Right forelimb (tissue), 1 donor: ENCODE measurements at regions not wholly inside any gene's neighbourhood (a gene's known extent, or its start where the extent isn't known, plus 50 kb on each side); places are given as distances from the start of the nearest gene placed in this dataset.
A peak's percentile ranks its signal among the peaks of the same experiment; 100 is the strongest.

ENCODE experiments used
- DNase-seq: peaks from one replicate; pipeline ENCODE4 v3.0.0-alpha.2; 2018

DNA sequence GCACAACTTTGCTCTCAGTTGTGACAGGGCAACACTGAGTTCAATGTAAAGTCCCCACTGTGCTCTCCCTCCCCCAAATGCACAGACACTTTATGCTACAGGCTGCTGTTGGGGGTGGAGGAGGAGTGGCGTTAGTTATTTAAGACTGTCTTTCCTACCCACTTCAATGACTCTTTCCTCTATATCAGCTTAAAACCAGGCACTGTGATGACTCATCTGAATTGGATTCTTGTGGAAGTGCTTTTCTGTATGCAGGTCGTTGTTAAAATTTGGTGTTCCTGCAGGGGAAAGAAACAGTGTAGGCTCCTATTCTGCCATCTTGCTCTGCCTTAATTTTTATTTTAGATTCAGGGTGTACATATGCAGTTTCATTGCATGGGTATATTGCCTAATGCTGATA is 1157.2 kb upstream of the ADGRL3 start:
- no peak for DNase-seq

DNA sequence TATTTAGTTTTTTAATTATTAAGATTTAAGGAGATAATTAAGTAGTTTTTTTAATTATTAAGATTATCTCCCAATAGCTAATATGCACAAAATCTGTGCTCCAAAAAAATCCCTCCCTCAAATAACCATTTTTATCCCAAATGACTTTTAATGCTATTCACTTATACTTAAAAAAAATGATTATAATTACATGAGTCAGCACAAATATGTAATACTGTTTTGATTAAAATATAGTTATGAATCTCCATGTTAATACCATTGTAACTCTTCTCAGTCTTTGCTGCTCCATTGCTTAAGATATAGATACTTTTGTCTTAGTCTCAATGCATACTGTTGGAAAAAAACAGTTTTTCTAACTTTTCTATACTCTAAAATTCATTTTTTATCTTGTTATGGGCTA is 1121.1 kb upstream of the ADGRL3 start:
- no peak for DNase-seq

DNA sequence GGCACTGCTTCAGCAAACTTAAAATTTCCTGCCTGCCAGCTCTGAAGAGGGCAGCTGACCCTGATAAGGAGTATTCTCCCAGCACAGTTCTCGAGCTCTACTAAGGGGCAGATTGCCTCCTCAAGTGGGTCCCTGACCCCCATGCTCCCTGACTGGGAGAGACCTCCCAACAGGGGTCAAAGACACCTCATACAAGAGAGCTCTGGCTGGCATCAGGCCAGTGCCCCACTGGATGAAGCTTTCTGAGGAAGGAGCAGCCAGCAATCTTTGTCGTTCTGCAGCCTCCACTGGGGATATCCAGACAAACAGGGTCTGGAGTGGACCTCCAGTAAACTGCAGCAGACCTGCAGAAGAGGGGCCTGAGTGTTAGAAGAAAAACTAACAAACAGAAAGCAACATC is 1118.3 kb upstream of the ADGRL3 start:
- no peak for DNase-seq

DNA sequence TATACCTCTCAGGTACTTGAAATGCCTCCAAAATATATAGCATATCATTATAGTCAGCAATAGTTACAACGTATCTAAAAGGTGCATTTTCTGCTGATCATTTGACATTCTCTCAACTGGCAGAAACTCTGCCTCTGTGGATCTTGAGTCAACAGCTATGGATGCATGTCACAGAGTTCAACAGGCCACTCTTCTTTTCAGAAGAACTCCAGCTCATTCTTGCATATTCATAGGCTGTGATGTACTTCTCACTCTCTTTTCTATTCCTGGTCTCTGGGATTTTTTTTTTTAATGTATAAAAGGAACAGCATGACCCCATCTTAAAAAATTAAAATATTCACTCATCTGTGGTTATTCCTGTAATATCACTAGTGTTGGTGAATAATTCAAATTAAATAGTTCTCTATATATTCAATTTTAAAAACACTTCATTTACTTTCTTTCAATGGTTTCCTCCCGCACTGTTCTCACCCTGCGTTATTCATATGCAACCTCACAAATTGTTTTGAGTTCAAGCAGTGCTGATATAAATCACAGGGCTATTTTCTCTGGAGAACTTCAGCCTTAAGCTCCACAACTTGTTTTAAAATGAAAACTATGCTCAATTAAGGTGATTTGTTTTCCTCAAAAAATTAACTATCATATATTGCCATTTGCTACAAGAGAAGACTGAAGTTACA is 1111.2 kb upstream of the ADGRL3 start:
- no peak for DNase-seq

DNA sequence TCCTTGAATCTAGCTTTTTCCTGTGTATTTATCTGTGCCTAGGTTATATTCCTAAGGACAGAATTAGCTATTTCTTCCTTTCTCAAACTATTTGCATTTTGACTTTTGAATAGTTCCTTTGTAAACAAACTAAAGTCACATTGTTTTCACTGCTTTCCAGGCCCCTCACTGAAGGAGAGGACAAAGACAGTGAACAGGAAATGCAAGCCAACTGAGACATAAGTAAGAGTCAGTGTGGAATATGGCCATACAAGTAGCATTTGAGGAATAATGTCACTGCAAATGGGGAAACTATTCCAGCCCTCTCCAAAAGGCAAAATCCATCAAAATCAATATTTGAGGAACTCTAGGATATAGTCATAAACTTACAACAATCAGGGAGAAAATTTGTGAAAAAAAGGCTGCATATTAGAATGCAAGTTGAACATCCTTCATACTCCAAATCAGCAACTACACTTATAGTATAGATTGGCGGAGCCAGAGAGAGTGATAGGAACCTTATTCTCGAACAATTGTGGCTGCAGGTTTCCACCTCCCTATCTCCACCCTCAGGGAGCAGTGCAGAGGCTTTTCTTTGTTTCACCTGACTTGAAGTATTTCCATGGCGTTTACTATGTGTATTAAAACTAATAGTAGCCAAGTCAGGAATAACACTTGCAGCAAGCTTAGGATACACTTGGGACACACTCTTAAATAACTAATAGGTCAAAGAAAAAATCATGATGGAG is 1110.4 kb upstream of the ADGRL3 start:
- no peak for DNase-seq

DNA sequence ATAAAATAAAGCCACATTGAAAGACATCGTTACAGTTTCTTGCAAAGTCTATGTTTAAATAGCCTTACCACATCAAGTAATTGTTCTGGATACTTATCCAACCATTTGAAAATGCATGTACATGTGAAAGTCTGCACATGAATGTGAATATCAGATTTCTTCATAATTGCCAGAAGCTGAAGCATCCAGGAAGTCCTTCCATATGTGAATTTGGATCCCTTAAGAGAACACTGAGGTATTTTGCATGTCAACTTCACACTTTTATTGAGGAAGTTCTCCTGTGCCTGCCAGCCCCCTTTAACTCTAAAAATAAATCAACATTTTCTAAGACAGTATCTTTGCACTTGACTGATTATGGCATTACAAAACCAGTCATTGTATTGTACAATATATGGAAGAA is 1103.5 kb upstream of the ADGRL3 start:
- no peak for DNase-seq

DNA sequence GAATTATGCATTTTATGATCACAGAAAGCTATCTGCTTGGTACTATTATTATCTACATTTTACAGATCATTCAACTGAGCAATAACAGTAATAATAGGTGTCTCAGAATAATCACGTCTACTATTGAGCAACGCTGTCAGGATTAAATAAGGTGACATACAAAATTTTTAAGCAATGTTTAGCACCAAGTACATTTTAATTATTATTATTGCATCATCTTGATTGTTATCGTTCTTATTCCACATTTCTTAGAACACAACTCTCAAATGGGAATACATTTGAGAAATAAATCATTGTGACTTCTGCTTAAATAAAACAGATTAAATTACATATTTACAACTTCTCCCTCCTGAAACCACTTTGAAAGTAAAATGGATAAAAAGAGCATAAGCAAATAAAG is 1083.5 kb upstream of the ADGRL3 start:
- no peak for DNase-seq

DNA sequence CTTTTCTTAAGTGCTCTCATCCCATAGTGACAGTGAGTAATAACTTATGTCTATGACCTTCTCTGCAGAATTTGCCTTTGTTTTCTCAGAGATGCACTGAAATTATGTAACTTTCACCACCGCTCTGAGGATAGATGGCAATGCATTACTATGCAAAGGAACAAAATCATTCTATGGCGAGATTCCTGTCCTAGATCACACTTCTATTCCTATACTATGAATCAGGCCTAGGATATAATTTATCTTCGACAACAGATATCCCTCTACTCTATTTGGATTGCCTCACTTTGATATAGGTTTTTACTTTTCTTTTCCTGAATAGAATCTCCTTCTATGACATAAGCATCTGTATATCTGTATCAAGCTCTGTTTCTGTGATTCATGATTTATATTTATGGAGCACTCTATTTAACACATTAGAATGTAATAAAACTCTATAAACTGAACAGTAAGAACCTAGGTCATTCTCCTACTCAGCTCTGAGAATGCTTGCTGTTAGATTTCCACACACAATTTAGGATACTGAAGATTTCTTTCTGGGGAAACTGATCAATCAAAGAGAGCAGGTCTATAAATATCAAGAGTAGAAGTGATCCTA is 1082.3 kb upstream of the ADGRL3 start:
- DNase-seq: no peak

DNA sequence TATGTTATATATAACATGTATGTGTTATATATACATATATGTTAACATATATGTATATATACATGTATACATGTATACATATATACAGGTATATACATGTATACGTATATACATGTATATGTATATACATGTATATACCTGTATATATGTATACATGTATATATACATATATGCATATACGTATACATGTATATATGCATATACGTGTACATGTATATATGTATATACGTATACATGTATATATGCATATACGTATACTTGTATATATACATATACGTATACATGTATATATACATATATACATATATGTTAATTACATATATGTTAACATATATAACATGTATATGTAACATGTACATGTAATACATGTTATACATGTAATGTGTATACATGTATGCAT is 1077.3 kb upstream of the ADGRL3 start:
- no peak for DNase-seq

DNA sequence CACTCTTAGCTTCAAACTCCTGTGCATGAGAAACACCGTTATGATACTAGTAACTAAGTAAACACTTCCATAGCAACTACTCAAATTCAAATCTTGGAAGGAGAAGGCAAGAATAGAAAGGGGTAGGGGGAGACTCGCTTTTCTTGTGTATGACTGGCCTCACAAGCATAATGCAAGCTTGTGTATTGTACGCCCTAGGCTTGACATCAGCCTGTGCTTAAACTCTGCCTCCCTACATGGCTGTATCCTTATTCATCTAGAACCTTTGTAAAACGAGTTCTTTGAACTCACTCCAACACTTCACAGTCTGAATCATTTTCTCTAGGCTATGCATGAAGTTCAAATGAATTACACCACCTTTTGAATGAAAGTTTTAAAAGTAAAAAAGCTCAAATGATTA is 1071.2 kb upstream of the ADGRL3 start:
- no peak for DNase-seq

DNA sequence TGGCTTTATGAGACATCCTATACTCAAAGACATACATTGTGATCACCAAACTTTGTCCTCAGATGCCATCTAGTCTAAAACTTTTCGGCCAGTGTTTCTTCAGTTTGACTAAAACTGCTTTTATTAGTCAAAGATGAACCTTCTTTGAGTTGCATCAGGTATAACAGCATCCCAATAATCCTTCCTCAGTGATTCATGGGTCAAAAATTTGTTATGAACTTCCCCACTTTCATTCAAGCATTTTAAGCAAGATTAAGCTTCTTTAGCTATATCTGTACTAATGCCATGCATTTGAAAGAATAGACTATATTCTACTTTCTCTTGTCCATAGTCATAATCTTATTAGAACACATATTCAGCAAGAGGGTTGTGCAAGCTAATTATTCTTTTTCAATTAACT is 1070.4 kb upstream of the ADGRL3 start:
- no peak for DNase-seq

DNA sequence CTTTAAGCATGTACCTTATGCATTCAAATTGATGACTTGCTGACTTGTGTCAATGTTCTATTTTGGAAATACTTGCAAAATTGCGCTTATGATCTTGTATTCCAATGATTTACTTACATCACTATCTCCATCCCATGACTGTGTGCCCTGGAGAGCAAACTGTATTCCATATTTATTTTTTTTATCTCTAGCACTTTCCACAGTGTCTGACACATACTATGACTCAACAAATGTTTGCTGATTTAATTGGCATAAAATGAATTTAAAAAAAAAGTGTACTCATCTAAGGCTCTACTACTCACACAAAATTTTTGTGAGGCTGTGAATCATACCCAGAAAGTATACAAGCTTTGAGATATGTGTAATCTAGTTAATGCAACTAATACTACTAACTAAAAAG is 1066.8 kb upstream of the ADGRL3 start:
- DNase-seq: no peak

DNA sequence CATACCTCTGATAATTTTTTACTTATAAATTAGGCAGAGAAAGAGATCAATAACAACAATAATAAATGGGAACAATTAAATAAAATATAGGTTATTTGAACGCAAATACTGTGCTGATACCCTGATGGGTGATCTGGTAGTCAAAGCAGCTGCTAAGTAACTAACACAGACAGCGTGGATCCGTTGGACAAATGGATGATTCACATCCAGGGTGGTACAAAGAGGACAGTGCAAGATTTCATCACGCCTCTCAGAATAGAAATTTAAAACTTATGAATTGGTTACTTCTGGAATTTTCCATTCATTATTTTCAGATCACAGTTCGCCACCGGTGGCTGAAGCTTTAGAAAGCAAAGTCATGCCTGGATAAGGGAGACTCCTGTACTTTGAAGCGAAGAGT is 1066.0 kb upstream of the ADGRL3 start:
- DNase-seq: no peak

DNA sequence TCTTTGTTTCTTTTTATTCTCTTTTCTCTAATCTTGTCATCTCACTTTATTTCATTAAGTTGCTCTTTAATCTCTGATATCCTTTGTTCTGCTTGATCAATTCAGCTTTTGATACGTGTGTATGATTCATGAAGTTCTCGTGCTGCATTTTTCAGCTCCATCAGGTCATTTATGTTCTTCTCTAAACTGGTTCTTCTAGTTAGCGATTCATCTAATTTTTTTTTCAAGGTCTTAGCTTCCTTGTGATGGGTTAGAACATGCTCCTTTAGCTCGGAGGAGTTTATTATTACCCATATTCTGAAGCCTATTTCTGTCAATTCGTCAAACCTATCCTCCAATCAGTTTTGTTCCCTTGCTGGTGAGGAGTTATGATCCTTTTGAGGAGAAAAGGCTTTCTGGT is 1045.0 kb upstream of the ADGRL3 start:
- no peak for DNase-seq

DNA sequence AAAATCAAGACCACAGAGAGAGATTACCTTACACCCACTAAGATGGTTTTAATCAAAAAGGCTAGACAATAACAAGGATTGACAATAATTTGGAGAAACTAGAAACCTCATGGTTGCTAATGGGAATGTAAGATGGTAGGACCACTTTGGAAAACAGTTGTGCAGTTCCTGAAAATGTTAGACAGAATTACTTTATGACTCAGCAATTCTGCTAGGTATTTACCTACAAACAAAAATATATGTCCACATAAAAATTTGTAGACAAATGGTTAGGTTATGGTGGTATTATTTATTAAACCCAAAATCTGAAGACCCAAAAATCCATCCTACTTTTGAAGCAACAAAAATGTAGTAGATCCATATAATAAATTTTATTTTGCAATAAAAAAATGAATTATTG is 1027.0 kb upstream of the ADGRL3 start:
- no peak for DNase-seq

DNA sequence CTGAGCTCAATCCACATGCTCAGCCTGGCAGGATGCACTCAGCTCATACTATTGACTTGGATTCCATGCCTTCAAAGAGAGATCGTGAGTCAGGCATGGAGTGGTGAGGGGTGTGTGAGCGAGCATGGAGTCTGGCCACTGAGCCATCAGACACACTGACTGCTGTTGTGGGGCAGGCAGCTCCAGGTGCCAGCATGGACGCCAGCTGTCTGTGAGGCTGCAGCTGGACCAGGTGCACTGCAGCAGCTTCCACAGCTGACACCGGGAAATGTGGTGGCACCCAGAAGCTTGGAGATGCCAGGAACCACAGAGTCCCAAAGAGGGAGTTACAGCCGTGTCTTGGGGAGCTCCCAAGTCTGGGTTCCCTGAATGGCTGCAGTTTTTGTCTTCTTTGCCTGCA is 1026.4 kb upstream of the ADGRL3 start:
- DNase-seq: no peak

DNA sequence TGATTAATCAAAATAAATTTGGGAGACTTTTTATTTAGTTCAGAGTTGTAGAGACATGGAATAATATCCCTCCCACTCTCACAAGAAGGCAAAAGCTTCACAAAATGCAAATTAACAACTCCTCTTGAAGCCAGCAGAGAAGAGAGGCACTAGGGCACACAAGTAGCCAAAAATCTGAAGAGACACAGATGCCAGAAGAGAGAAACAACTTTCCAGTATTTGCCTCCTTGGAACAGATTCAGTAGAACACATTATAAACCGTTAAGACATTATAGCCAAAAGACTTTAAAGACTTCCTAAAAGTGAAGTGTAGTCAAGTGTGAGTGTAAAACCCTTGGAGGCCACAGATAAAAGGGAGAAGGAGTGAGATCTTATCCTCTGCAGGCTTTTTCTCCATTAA is 1024.9 kb upstream of the ADGRL3 start:
- no peak for DNase-seq

DNA sequence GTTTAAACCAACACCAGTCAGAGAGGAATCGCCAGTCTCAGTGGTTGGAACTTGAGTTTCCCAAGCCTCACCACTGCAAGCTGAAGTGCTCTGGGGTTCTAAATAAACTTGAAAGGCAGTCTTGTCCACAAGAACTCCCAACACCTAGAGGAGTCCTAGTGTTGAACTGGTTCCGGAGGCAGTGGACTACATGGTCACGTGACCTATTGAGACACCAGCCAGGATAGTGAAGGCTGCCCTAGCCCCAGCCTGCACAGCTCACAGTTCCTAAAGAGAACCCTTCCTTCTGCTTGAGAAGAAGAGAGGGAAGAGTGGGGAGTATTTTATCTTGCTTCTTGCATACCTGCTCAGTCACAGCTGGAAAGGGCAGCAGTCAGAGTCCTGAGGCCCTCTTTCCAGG is 1012.7 kb upstream of the ADGRL3 start:
- no peak for DNase-seq

DNA sequence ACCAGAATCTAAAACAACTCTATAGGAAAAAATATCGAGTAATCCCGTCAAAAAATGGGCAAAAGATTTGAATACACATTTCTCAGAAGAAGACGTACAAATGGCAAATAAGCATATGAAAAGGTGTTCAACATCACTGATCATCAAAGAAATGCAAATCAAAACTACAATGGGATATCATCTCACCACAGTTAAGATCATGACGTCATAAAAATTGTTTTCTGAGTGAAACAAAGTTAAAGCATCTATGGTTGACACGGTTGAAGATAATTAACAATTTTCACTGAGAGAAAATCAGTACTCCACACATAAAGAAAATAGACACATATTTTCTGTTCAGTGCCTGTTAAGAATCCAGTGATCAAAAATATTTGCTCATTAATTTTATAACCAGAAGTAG is 1010.8 kb upstream of the ADGRL3 start:
- DNase-seq: no peak

DNA sequence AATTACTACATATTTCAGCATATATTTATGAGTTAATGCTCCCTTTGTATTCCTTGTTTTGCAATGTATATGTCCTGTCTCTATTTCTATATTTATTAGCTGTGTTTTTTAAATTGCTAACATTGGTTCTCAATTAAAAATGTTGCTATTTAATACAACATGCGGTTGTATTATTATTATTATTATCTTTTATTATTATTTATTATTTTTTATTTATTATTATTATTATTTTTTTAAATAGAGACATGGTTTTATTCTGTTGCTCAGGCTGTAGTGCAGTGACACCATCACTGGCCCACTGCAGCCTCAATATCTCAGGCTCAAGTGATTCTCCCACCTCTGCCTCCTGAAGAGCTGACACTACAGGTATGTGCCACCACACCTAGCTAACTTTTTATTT is 1005.9 kb upstream of the ADGRL3 start:
- DNase-seq: no peak

DNA sequence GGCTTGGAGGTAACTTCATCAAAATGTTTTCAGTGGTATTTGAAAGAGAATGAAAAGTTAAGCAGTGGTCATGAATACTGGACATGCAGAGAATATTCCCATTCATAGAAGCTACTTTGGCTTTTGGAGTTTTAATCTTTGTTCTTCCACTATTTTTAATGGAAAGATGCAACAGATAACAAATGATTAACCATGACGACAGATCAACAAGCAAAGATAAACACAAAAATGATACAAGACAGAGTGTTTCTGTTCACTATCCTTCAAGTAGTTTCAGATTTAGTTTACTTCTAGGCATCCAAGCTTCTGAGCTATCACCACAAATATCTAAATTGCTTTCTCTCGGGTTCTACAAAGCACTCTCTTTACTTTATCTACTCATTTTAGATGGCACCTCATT is 1004.9 kb upstream of the ADGRL3 start:
- DNase-seq: no peak

DNA sequence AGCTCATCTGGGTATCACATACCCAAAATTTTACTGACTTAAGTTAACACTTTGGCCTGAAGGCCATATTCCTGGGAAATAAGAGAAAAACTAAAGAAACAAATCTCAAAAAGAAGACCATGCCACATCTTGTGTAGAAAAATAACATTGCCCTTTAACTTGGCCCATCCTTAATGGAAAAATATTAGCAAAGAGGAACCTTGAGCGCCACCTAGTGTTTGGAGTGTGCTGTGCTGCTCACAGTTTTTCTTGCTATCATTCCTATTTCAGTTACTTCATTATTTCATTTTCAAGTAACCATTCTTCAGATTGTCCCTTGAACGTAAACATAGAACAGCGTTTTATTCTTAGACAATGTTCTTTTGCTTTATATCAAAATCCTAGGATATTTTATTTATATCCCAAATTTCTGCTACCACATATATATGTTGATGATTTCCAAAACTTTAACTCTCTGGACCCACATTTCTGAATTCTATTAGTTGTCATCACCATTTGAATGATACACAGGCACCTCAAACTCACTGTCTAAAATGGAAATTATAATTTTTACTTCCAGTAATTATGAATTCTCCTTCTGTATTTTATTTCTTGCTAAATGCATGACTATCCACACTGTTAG is 999.0 kb upstream of the ADGRL3 start:
- DNase-seq: peak; percentile 69

DNA sequence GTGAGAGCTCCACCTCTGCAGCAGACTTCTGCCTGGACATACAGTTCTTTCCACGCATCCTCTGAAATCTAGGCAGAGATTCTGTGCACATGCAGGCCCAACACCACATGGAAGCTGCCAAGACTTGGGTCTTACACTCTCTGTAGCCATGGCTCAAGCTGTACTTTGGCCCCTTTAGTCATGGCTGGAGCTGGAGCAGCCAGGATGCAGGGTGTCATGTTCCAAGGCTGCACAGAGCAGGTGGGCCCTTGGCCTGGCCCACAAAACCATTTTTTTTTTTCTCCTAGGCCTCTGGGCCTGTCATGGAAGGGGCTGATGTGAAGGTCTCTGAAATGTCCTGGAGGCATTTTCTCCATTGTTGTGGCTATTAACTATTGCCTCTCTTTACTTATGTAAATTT is 990.5 kb upstream of the ADGRL3 start:
- no peak for DNase-seq

DNA sequence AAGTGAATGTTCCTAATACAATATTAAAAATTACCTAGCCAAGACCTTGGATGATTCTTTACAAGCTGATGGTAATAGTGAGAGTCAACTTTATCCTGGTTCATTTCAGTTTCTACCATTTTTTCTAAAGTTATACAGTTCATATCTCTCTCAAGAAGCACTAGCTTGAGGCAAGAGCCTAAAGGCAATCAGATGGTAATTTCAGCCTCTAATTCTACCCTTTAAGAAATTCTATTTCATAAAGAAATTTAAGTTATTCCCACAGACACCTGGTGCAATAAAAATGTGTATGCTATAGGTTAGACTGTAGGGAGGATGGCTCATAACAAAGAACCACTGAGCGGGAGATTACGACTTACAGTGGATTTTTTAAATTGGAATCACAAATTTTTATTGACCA is 984.2 kb upstream of the ADGRL3 start:
- no peak for DNase-seq
